CD4-positive, alpha-beta T cell treated with Interleukin-4 for 4 hours (primary cell): ENCODE measurements at regions not wholly inside any gene's neighbourhood (a gene's known extent, or its start where the extent isn't known, plus 50 kb on each side); places are given as distances from the start of the nearest gene placed in this dataset.

Experiments
- DNase-seq: peaks from one replicate; pipeline ENCODE4 v3.0.0-alpha.2; 2020

- DNase-seq = no peak
These were observed 57.9 kb upstream of the EPAS1 start for GRCh38 chr2:46239175-46239846.

GRCh38 chr2:46239847-46240181 is 57.4 kb upstream of the EPAS1 start:
- peak; percentile 63 for DNase-seq

GRCh38 chr2:46241344-46241743 is 55.9 kb upstream of the EPAS1 start:
- DNase-seq = no peak

GRCh38 chr2:46245869-46246268 is 51.3 kb upstream of the EPAS1 start:
- DNase-seq = no peak

GRCh38 chr2:46246790-46247189 is 50.4 kb upstream of the EPAS1 start:
- no peak for DNase-seq
